ENCODE measurements at regions not wholly inside any gene's neighbourhood (a gene's known extent, or its start where the extent isn't known, plus 50 kb on each side); places are given as distances from the start of the nearest gene placed in this dataset.

GRCh38 chr9:88796947-88797346 lies 194.3 kb upstream of the S1PR3 start:
- no peak overlapping the region for H3K4me3 ChIP-seq (ENCODE audit: low read depth, low read length)
- no peak for DNase-seq (ENCODE audit: low read depth)
- no peak for TF ChIP-seq CTCF (IDR thresholded peaks at IDR 0.05; ENCODE audit: low read depth, low read length)
- no peak for TF ChIP-seq MYC (IDR thresholded peaks at IDR 0.05; ENCODE audit: low read depth, low read length)
- TF ChIP-seq MAX (IDR thresholded peaks at IDR 0.05; ENCODE audit: low read depth, low read length) = no peak
- TF ChIP-seq POLR2A (IDR thresholded peaks at IDR 0.05; ENCODE audit: extremely low read depth, insufficient read length) = no peak

GRCh38 chr9:88798476-88798875 lies 192.8 kb upstream of the S1PR3 start:
- H3K4me3 ChIP-seq (ENCODE audit: low read depth, low read length) = no peak overlapping the region
- TF ChIP-seq MYC (IDR thresholded peaks at IDR 0.05; ENCODE audit: low read depth, low read length) (no peak), MAX (IDR thresholded peaks at IDR 0.05; ENCODE audit: low read depth, low read length) (no peak), POLR2A (IDR thresholded peaks at IDR 0.05; ENCODE audit: extremely low read depth, insufficient read length) (no peak), CTCF (IDR thresholded peaks at IDR 0.05; ENCODE audit: low read depth, low read length) (no peak)
- DNase-seq (ENCODE audit: low read depth) = no peak

GRCh38 chr9:88799541-88800328 lies 191.5 kb upstream of the S1PR3 start:
- DNase-seq (ENCODE audit: low read depth) = no peak
- H3K4me3 ChIP-seq (ENCODE audit: low read depth, low read length) = no peak overlapping the region
- TF ChIP-seq POLR2A (IDR thresholded peaks at IDR 0.05; ENCODE audit: extremely low read depth, insufficient read length) (no peak), MAX (IDR thresholded peaks at IDR 0.05; ENCODE audit: low read depth, low read length) (no peak), CTCF (IDR thresholded peaks at IDR 0.05; ENCODE audit: low read depth, low read length) (no peak), MYC (IDR thresholded peaks at IDR 0.05; ENCODE audit: low read depth, low read length) (no peak)

GRCh38 chr9:88800329-88800682 lies 191.0 kb upstream of the S1PR3 start:
- no peak overlapping the region for H3K4me3 ChIP-seq (ENCODE audit: low read depth, low read length)
- no peak for DNase-seq (ENCODE audit: low read depth)
- TF ChIP-seq CTCF (IDR thresholded peaks at IDR 0.05; ENCODE audit: low read depth, low read length) (no peak), MAX (IDR thresholded peaks at IDR 0.05; ENCODE audit: low read depth, low read length) (no peak), MYC (IDR thresholded peaks at IDR 0.05; ENCODE audit: low read depth, low read length) (no peak), POLR2A (IDR thresholded peaks at IDR 0.05; ENCODE audit: extremely low read depth, insufficient read length) (no peak)

GRCh38 chr9:88801214-88801796 lies 190.0 kb upstream of the S1PR3 start:
- H3K4me3 ChIP-seq (ENCODE audit: low read depth, low read length) = no peak overlapping the region
- no peak for DNase-seq (ENCODE audit: low read depth)
- TF ChIP-seq POLR2A (IDR thresholded peaks at IDR 0.05; ENCODE audit: extremely low read depth, insufficient read length) = no peak
- no peak for TF ChIP-seq CTCF (IDR thresholded peaks at IDR 0.05; ENCODE audit: low read depth, low read length)
- no peak for TF ChIP-seq MYC (IDR thresholded peaks at IDR 0.05; ENCODE audit: low read depth, low read length)
- TF ChIP-seq MAX (IDR thresholded peaks at IDR 0.05; ENCODE audit: low read depth, low read length) = no peak

All from NB4 (cell line).